ENCODE measurements at regions not wholly inside any gene's neighbourhood (a gene's known extent, or its start where the extent isn't known, plus 50 kb on each side); places are given as distances from the start of the nearest gene placed in this dataset.

DNA sequence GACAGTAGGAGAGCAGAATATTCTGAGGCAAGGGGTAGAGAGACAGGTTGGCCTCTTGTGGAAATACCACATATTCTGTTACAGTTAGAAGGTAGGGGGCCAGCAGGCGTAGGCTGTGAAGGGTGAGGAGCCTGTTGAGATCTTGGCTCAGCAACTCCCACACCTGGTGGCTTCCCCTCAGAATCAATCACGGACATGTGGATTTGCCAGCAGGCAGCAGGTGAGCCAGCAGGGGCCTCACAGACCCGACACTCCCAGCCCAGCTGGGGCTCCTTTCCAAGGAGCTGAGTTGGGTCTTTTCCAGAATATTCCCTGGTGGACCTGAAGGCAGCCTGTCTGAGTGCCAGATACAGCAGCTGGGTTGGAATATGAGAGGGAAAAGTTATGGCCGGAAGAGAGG is 150.0 kb upstream of the CRY1 start:
- TF ChIP-seq NFATC3 (CRISPR knock-in tag; IDR thresholded peaks at IDR 0.05) (no peak), ZSCAN20 (CRISPR knock-in tag; IDR thresholded peaks at IDR 0.05; ENCODE audit: borderline replicate concordance) (no peak), JUN (CRISPR knock-in tag; IDR thresholded peaks at IDR 0.05) (no peak), GABPA (IDR thresholded peaks at IDR 0.05; ENCODE audit: low read depth, low read length) (no peak), GABPA (CRISPR knock-in tag; IDR thresholded peaks at IDR 0.05; ENCODE audit: low read depth) (no peak), PHF8 (CRISPR knock-in tag; IDR thresholded peaks at IDR 0.05) (no peak), NBN (conservative IDR thresholded peaks at IDR 0.05) (no peak), HDAC2 (CRISPR knock-in tag; IDR thresholded peaks at IDR 0.05) (no peak)
- TF ChIP-seq, protein P1, sequence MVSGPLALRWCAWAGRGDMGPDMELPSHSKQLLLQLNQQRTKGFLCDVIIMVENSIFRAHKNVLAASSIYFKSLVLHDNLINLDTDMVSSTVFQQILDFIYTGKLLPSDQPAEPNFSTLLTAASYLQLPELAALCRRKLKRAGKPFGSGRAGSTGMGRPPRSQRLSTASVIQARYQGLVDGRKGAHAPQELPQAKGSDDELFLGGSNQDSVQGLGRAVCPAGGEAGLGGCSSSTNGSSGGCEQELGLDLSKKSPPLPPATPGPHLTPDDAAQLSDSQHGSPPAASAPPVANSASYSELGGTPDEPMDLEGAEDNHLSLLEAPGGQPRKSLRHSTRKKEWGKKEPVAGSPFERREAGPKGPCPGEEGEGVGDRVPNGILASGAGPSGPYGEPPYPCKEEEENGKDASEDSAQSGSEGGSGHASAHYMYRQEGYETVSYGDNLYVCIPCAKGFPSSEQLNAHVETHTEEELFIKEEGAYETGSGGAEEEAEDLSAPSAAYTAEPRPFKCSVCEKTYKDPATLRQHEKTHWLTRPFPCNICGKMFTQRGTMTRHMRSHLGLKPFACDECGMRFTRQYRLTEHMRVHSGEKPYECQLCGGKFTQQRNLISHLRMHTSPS (CRISPR knock-in tag; IDR thresholded peaks at IDR 0.05; ENCODE audit: low read depth) = no peak
- TF ChIP-seq, protein P2, sequence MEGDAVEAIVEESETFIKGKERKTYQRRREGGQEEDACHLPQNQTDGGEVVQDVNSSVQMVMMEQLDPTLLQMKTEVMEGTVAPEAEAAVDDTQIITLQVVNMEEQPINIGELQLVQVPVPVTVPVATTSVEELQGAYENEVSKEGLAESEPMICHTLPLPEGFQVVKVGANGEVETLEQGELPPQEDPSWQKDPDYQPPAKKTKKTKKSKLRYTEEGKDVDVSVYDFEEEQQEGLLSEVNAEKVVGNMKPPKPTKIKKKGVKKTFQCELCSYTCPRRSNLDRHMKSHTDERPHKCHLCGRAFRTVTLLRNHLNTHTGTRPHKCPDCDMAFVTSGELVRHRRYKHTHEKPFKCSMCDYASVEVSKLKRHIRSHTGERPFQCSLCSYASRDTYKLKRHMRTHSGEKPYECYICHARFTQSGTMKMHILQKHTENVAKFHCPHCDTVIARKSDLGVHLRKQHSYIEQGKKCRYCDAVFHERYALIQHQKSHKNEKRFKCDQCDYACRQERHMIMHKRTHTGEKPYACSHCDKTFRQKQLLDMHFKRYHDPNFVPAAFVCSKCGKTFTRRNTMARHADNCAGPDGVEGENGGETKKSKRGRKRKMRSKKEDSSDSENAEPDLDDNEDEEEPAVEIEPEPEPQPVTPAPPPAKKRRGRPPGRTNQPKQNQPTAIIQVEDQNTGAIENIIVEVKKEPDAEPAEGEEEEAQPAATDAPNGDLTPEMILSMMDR (CRISPR knock-in tag; IDR thresholded peaks at IDR 0.05) = no peak
